ENCODE measurements at regions not wholly inside any gene's neighbourhood (a gene's known extent, or its start where the extent isn't known, plus 50 kb on each side); places are given as distances from the start of the nearest gene placed in this dataset.

GRCh38 chr18:1353025-1353424 is 448.4 kb downstream of the ADCYAP1 start:
- Histone ChIP-seq H2AK5ac (ENCODE audit: low read depth, low read length) (no peak overlapping the region), H3K9ac (ENCODE audit: low read depth, low read length, poor library complexity) (no peak overlapping the region), H2BK12ac (ENCODE audit: low read length) (no peak overlapping the region), H3K27ac (replicated peaks; ENCODE audit: low read length) (no peak overlapping the region), H3K79me1 (ENCODE audit: low read depth, low read length) (no peaks in the 10 kb centered on the region), H3K14ac (ENCODE audit: low read length) (no peak overlapping the region), H3K4me3 (ENCODE audit: low read length in 2 of 2) (no peak overlapping the region), H4K91ac (ENCODE audit: low read depth, low read length, poor library complexity) (no peak overlapping the region), H3K4me2 (ENCODE audit: insufficient read depth, low read length, poor library complexity, severe bottlenecking) (no peak overlapping the region), H3K9me3 (replicated peaks in 1 of 2; ENCODE audit: control insufficient read depth in 2 of 2, insufficient read depth in 1 of 2, low read depth in 1 of 2, low read length in 2 of 2) (no peaks in the 10 kb centered on the region), H3K36me3 (replicated peaks in 1 of 2; ENCODE audit: control insufficient read depth in 2 of 2, insufficient read depth in 2 of 2, low read length in 2 of 2) (no peaks in the 10 kb centered on the region), H3K18ac (ENCODE audit: low read length) (no peak overlapping the region), H3K4ac (ENCODE audit: low read length) (no peak overlapping the region), H2BK15ac (ENCODE audit: low read length) (no peak overlapping the region), H3K27me3 (ENCODE audit: control insufficient read depth in 3 of 3, insufficient read depth in 3 of 3, low read depth in 1 of 3, low read length in 3 of 3) (no peaks in the 10 kb centered on the region), H2BK5ac (ENCODE audit: low read length) (no peak overlapping the region), H3K23ac (ENCODE audit: low read depth, low read length, poor library complexity) (no peak overlapping the region), H2BK120ac (ENCODE audit: low read depth, low read length) (no peak overlapping the region), H2AFZ (ENCODE audit: low read length) (no peak overlapping the region), H3K4me1 (ENCODE audit: control insufficient read depth in 2 of 2, insufficient read depth in 1 of 2, low read depth in 1 of 2, low read length in 2 of 2) (no peaks in the 10 kb centered on the region), H4K8ac (ENCODE audit: low read depth, low read length) (no peak overlapping the region)
- no peak for DNase-seq (ENCODE audit: low spot score)

- peak overlapping the region; percentile 46 for H2BK12ac ChIP-seq (ENCODE audit: low read length)
- no peaks in the 10 kb centered on the region for H3K36me3 ChIP-seq (replicated peaks in 1 of 2; ENCODE audit: control insufficient read depth in 2 of 2, insufficient read depth in 2 of 2, low read length in 2 of 2)
- H3K27ac ChIP-seq (replicated peaks; ENCODE audit: low read length) = no peak overlapping the region
- H3K4me1 ChIP-seq (ENCODE audit: control insufficient read depth in 2 of 2, insufficient read depth in 1 of 2, low read depth in 1 of 2, low read length in 2 of 2) = no peaks in the 10 kb centered on the region
- H2BK5ac ChIP-seq (ENCODE audit: low read length) = no peak overlapping the region
- no peak overlapping the region for H2BK15ac ChIP-seq (ENCODE audit: low read length)
- H3K4me3 ChIP-seq (ENCODE audit: low read length in 2 of 2) = peak overlapping the region in 1 of 2 donors; percentile 22
- H3K23ac ChIP-seq (ENCODE audit: low read depth, low read length, poor library complexity) = no peak overlapping the region
- H3K9ac ChIP-seq (ENCODE audit: low read depth, low read length, poor library complexity) = no peak overlapping the region
- H3K14ac ChIP-seq (ENCODE audit: low read length) = no peak overlapping the region
- H2AFZ ChIP-seq (ENCODE audit: low read length) = no peak overlapping the region
- H4K8ac ChIP-seq (ENCODE audit: low read depth, low read length) = no peak overlapping the region
- no peak overlapping the region for H3K18ac ChIP-seq (ENCODE audit: low read length)
- no peaks in the 10 kb centered on the region for H3K79me1 ChIP-seq (ENCODE audit: low read depth, low read length)
- WGBS, 2 donors (ENCODE audit: extremely low coverage in 2 of 2, insufficient read length in 2 of 2, insufficient replicate concordance in 1 of 2) = no CpG with 5 or more reads among the region's 2 CpGs
- DNase-seq (ENCODE audit: low spot score) = no peak
- H4K91ac ChIP-seq (ENCODE audit: low read depth, low read length, poor library complexity) = no peak overlapping the region
- no peak overlapping the region for H3K4me2 ChIP-seq (ENCODE audit: insufficient read depth, low read length, poor library complexity, severe bottlenecking)
- no peak overlapping the region for H2BK120ac ChIP-seq (ENCODE audit: low read depth, low read length)
- no peak overlapping the region for H2AK5ac ChIP-seq (ENCODE audit: low read depth, low read length)
- H3K4ac ChIP-seq (ENCODE audit: low read length) = no peak overlapping the region
- no peaks in the 10 kb centered on the region for H3K9me3 ChIP-seq (replicated peaks in 1 of 2; ENCODE audit: control insufficient read depth in 2 of 2, insufficient read depth in 1 of 2, low read depth in 1 of 2, low read length in 2 of 2)
- H3K27me3 ChIP-seq (ENCODE audit: control insufficient read depth in 3 of 3, insufficient read depth in 3 of 3, low read depth in 1 of 3, low read length in 3 of 3) = no peaks in the 10 kb centered on the region
These were observed 453.1 kb downstream of the ADCYAP1 start for GRCh38 chr18:1357724-1358123.

DNA sequence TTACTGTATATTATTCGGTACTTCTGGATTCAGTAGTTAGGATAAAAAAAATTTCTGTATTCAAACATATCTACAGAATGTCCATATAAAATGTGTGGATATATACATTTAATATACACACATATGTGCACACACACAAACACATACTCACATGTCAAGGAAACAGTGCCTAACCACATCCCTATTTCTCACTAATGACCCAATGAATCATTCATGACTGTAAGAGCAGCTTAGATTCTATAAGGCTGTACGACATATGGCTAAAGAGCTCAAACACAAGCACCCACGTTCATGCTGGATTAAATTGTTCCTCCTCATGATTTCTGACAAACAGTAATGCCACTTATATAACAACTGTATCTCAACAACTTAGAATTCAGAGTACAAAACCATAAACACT is 457.3 kb downstream of the ADCYAP1 start:
- H3K79me1 ChIP-seq (ENCODE audit: low read depth, low read length) = no peaks in the 10 kb centered on the region
- H2BK12ac ChIP-seq (ENCODE audit: low read length) = no peak overlapping the region
- H3K4me3 ChIP-seq (ENCODE audit: low read length in 2 of 2) = no peak overlapping the region
- no peak overlapping the region for H3K23ac ChIP-seq (ENCODE audit: low read depth, low read length, poor library complexity)
- H4K91ac ChIP-seq (ENCODE audit: low read depth, low read length, poor library complexity) = no peak overlapping the region
- no peak overlapping the region for H2BK5ac ChIP-seq (ENCODE audit: low read length)
- H2AK5ac ChIP-seq (ENCODE audit: low read depth, low read length) = no peak overlapping the region
- no peak overlapping the region for H2BK15ac ChIP-seq (ENCODE audit: low read length)
- no peaks in the 10 kb centered on the region for H3K4me1 ChIP-seq (ENCODE audit: control insufficient read depth in 2 of 2, insufficient read depth in 1 of 2, low read depth in 1 of 2, low read length in 2 of 2)
- H3K4me2 ChIP-seq (ENCODE audit: insufficient read depth, low read length, poor library complexity, severe bottlenecking) = no peak overlapping the region
- H2AFZ ChIP-seq (ENCODE audit: low read length) = no peak overlapping the region
- H3K18ac ChIP-seq (ENCODE audit: low read length) = no peak overlapping the region
- no peaks in the 10 kb centered on the region for H3K9me3 ChIP-seq (replicated peaks in 1 of 2; ENCODE audit: control insufficient read depth in 2 of 2, insufficient read depth in 1 of 2, low read depth in 1 of 2, low read length in 2 of 2)
- no peaks in the 10 kb centered on the region for H3K36me3 ChIP-seq (replicated peaks in 1 of 2; ENCODE audit: control insufficient read depth in 2 of 2, insufficient read depth in 2 of 2, low read length in 2 of 2)
- H3K4ac ChIP-seq (ENCODE audit: low read length) = no peak overlapping the region
- no peak for DNase-seq (ENCODE audit: low spot score)
- H4K8ac ChIP-seq (ENCODE audit: low read depth, low read length) = no peak overlapping the region
- H3K27me3 ChIP-seq (ENCODE audit: control insufficient read depth in 3 of 3, insufficient read depth in 3 of 3, low read depth in 1 of 3, low read length in 3 of 3) = no peaks in the 10 kb centered on the region
- H3K27ac ChIP-seq (replicated peaks; ENCODE audit: low read length) = no peak overlapping the region
- no peak overlapping the region for H2BK120ac ChIP-seq (ENCODE audit: low read depth, low read length)
- H3K9ac ChIP-seq (ENCODE audit: low read depth, low read length, poor library complexity) = no peak overlapping the region
- WGBS, 2 donors (ENCODE audit: extremely low coverage in 2 of 2, insufficient read length in 2 of 2, insufficient replicate concordance in 1 of 2) = no CpG with 5 or more reads among the region's 3 CpGs
- no peak overlapping the region for H3K14ac ChIP-seq (ENCODE audit: low read length)

DNA sequence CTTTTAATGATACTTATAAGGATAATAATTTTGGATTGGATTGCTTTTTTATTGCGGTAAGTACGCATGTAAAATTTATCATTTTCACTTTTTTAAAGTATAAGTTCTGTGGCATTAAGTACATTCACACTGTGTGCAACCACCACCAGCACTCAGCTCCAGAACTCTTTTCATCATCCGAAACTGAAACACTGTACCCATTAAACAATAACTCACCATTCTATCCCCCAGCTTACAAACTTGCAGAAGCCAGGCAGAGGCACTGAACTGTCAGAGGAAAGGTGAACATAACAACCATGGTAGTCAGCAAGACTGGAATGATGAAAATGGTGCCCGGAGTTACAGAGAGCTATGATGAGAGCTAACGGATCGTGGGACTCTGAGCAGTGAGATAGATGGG is 465.9 kb downstream of the ADCYAP1 start:
- H4K91ac ChIP-seq (ENCODE audit: low read depth, low read length, poor library complexity) = no peak overlapping the region
- no peak overlapping the region for H3K18ac ChIP-seq (ENCODE audit: low read length)
- no peak overlapping the region for H2BK15ac ChIP-seq (ENCODE audit: low read length)
- H3K4ac ChIP-seq (ENCODE audit: low read length) = no peak overlapping the region
- H3K27ac ChIP-seq (replicated peaks; ENCODE audit: low read length) = no peak overlapping the region
- H2AK5ac ChIP-seq (ENCODE audit: low read depth, low read length) = no peak overlapping the region
- H3K4me3 ChIP-seq (ENCODE audit: low read length in 2 of 2) = no peak overlapping the region
- H3K9me3 ChIP-seq (replicated peaks in 1 of 2; ENCODE audit: control insufficient read depth in 2 of 2, insufficient read depth in 1 of 2, low read depth in 1 of 2, low read length in 2 of 2) = no peaks in the 10 kb centered on the region
- H3K27me3 ChIP-seq (ENCODE audit: control insufficient read depth in 3 of 3, insufficient read depth in 3 of 3, low read depth in 1 of 3, low read length in 3 of 3) = no peaks in the 10 kb centered on the region
- H3K4me1 ChIP-seq (ENCODE audit: control insufficient read depth in 2 of 2, insufficient read depth in 1 of 2, low read depth in 1 of 2, low read length in 2 of 2) = no peaks in the 10 kb centered on the region
- H2BK5ac ChIP-seq (ENCODE audit: low read length) = no peak overlapping the region
- no peak for DNase-seq (ENCODE audit: low spot score)
- H3K23ac ChIP-seq (ENCODE audit: low read depth, low read length, poor library complexity) = no peak overlapping the region
- no peak overlapping the region for H4K8ac ChIP-seq (ENCODE audit: low read depth, low read length)
- no peak overlapping the region for H3K4me2 ChIP-seq (ENCODE audit: insufficient read depth, low read length, poor library complexity, severe bottlenecking)
- no peaks in the 10 kb centered on the region for H3K36me3 ChIP-seq (replicated peaks in 1 of 2; ENCODE audit: control insufficient read depth in 2 of 2, insufficient read depth in 2 of 2, low read length in 2 of 2)
- H3K14ac ChIP-seq (ENCODE audit: low read length) = no peak overlapping the region
- H2AFZ ChIP-seq (ENCODE audit: low read length) = no peak overlapping the region
- H3K79me1 ChIP-seq (ENCODE audit: low read depth, low read length) = no peaks in the 10 kb centered on the region
- no peak overlapping the region for H3K9ac ChIP-seq (ENCODE audit: low read depth, low read length, poor library complexity)
- no peak overlapping the region for H2BK120ac ChIP-seq (ENCODE audit: low read depth, low read length)
- no peak overlapping the region for H2BK12ac ChIP-seq (ENCODE audit: low read length)
- WGBS, 2 donors (ENCODE audit: extremely low coverage in 2 of 2, insufficient read length in 2 of 2, insufficient replicate concordance in 1 of 2) = no CpG with 5 or more reads among the region's 6 CpGs
